NCI-H748 treated with DMSO at 0.1 percent for 48 hours (cell line): ENCODE measurements at regions not wholly inside any gene's neighbourhood (a gene's known extent, or its start where the extent isn't known, plus 50 kb on each side); places are given as distances from the start of the nearest gene placed in this dataset.
"Not testable (repeated sequence)": the region's sequence is repeated elsewhere in the genome, so short reads cannot be mapped to it uniquely, and the experiment has no call there.

Experiments used
- DNase-seq: peaks from one replicate; lab custom pipeline; 2025; lab: John Stamatoyannopoulos, UW

GRCh38 chr12:38016602-38017001 lies 300.0 kb upstream of the ALG10B start:
- DNase-seq, result no peak

- no peak for DNase-seq
These were observed 290.7 kb upstream of the ALG10B start for GRCh38 chr12:38025916-38026315.

GRCh38 chr12:38053113-38053512 lies 263.5 kb upstream of the ALG10B start:
- no peak for DNase-seq

- peak; percentile 82 for DNase-seq
These were observed 262.7 kb upstream of the ALG10B start for GRCh38 chr12:38053655-38054464.

- no peak for DNase-seq
These were observed 259.6 kb upstream of the ALG10B start for GRCh38 chr12:38056701-38057689.

- DNase-seq, result no peak
These were observed 216.9 kb upstream of the ALG10B start for GRCh38 chr12:38099686-38100085.

GRCh38 chr12:38101753-38102152 lies 214.8 kb upstream of the ALG10B start:
- DNase-seq, result no peak

- DNase-seq, result no peak
These were observed 214.4 kb upstream of the ALG10B start for GRCh38 chr12:38102197-38102596.

GRCh38 chr12:38110026-38110699 lies 206.4 kb upstream of the ALG10B start:
- no peak for DNase-seq

GRCh38 chr12:38113991-38114390 lies 202.6 kb upstream of the ALG10B start:
- no peak for DNase-seq

GRCh38 chr12:38116968-38117367 lies 199.6 kb upstream of the ALG10B start:
- no peak for DNase-seq

GRCh38 chr12:38118632-38119031 lies 197.9 kb upstream of the ALG10B start:
- DNase-seq, result no peak

GRCh38 chr12:38120438-38120837 lies 196.1 kb upstream of the ALG10B start:
- DNase-seq, result no peak

GRCh38 chr12:38123028-38123427 lies 193.5 kb upstream of the ALG10B start:
- DNase-seq, result not testable (repeated sequence)

GRCh38 chr12:38123566-38124246 lies 192.9 kb upstream of the ALG10B start:
- no peak for DNase-seq

GRCh38 chr12:38124247-38125012 lies 192.1 kb upstream of the ALG10B start:
- DNase-seq, result no peak

GRCh38 chr12:38132139-38132538 lies 184.4 kb upstream of the ALG10B start:
- DNase-seq, result no peak

GRCh38 chr12:38137287-38137686 lies 179.3 kb upstream of the ALG10B start:
- no peak for DNase-seq

GRCh38 chr12:38137716-38138115 lies 178.9 kb upstream of the ALG10B start:
- no peak for DNase-seq

- peak; percentile 73 for DNase-seq
These were observed 178.1 kb upstream of the ALG10B start for GRCh38 chr12:38138225-38139221.
